GM12878 (cell line): ENCODE measurements at regions not wholly inside any gene's neighbourhood (a gene's known extent, or its start where the extent isn't known, plus 50 kb on each side); places are given as distances from the start of the nearest gene placed in this dataset.

Source experiments
- BCL3 ChIP-seq: IDR thresholded peaks from 2 replicates; pipeline ENCODE4 v1.6.1; 2011; ENCODE audit warnings: borderline replicate concordance, low read depth, mild to moderate bottlenecking, moderate library complexity, low read length; ENCODE audit not compliant: insufficient read depth, poor library complexity, severe bottlenecking
- E2F8 ChIP-seq: fragments of 450-650 bp; IDR thresholded peaks from 2 replicates; pipeline ENCODE4 v1.6.1; 2018; ENCODE audit warnings: mild to moderate bottlenecking, low read depth, moderate library complexity; ENCODE audit not compliant: partially characterized antibody
- EP300 ChIP-seq, 2 experiments: fragments of 150-350 bp in 1 of 2; IDR thresholded peaks; 2 replicates each; pipeline ENCODE4 v1.6.1; 2011 to 2012; ENCODE audit warnings: low read depth in 2 of 2, low read length in 2 of 2, borderline replicate concordance in 1 of 2, improper control_type of control experiment in 1 of 2, inconsistent platforms in 1 of 2; ENCODE audit not compliant: control insufficient read depth in 1 of 2
- FOS ChIP-seq: IDR thresholded peaks from 3 replicates; pipeline ENCODE4 v1.6.1; 2011; ENCODE audit warnings: borderline replicate concordance; ENCODE audit not compliant: insufficient read length; ENCODE audit errors: extremely low read depth
- GABPA ChIP-seq: IDR thresholded peaks from 2 replicates; pipeline ENCODE4 v1.6.1; 2014; ENCODE audit warnings: antibody characterized with exemption, low read depth, mild to moderate bottlenecking, inconsistent platforms
- MYC ChIP-seq: IDR thresholded peaks from 2 replicates; pipeline ENCODE4 v1.6.1; 2011; ENCODE audit warnings: mild to moderate bottlenecking, low read length, moderate library complexity, inconsistent platforms; ENCODE audit not compliant: insufficient read depth, insufficient replicate concordance, insufficient read length, severe bottlenecking
- POLR2AphosphoS5 ChIP-seq: IDR thresholded peaks from 2 replicates; pipeline ENCODE4 v1.6.1; 2011; ENCODE audit warnings: mild to moderate bottlenecking, low read length, inconsistent platforms
- RAD21 ChIP-seq: IDR thresholded peaks from 2 replicates; pipeline ENCODE4 v1.6.1; 2011; ENCODE audit warnings: mild to moderate bottlenecking, low read depth, low read length, moderate library complexity; ENCODE audit not compliant: insufficient read depth
- RB1 ChIP-seq: fragments of 450-650 bp; formaldehyde crosslinking; IDR thresholded peaks from 2 replicates; pipeline ENCODE4 v1.6.1; 2017; ENCODE audit warnings: mild to moderate bottlenecking, borderline replicate concordance
- RBBP5 ChIP-seq: fragments of 200-600 bp; sonication (generic); conservative IDR thresholded peaks from 2 replicates; pipeline ENCODE4 v1.6.1; 2016
- RCOR1 ChIP-seq: conservative IDR thresholded peaks from 2 replicates; pipeline ENCODE4 v1.6.1; 2012; ENCODE audit warnings: low read depth, low read length, improper control_type of control experiment
- RUNX3 ChIP-seq: IDR thresholded peaks from 2 replicates; pipeline ENCODE4 v1.6.1; 2012; ENCODE audit warnings: low read length, inconsistent platforms
- SREBF1 ChIP-seq: IDR thresholded peaks from 2 replicates; pipeline ENCODE4 v1.6.1; 2012; ENCODE audit warnings: mild to moderate bottlenecking, low read length
- STAT1 ChIP-seq: fragments of 450-650 bp; conservative IDR thresholded peaks from 2 replicates; pipeline ENCODE4 v1.6.1; 2014; ENCODE audit warnings: antibody characterized with exemption, mild to moderate bottlenecking
- YY1 ChIP-seq: IDR thresholded peaks from 2 replicates; pipeline ENCODE4 v1.6.1; 2011; ENCODE audit warnings: low read depth, mild to moderate bottlenecking, low read length
- ZBTB33 ChIP-seq: fragments of 450-650 bp; IDR thresholded peaks from 2 replicates; pipeline ENCODE4 v1.6.1; 2017; ENCODE audit warnings: mild to moderate bottlenecking
- ZZZ3 ChIP-seq: IDR thresholded peaks from 2 replicates; pipeline ENCODE4 v1.6.1; 2011; ENCODE audit warnings: low read depth; ENCODE audit not compliant: control insufficient read depth, insufficient read length
- TF ChIP-seq, protein P1 (sequence below): fragments of 450-650 bp; IDR thresholded peaks from 2 replicates; pipeline ENCODE4 v1.6.1; 2017; ENCODE audit warnings: antibody characterized with exemption, mild to moderate bottlenecking, moderate library complexity
- TF ChIP-seq, protein P2 (sequence below): IDR thresholded peaks from 2 replicates; pipeline ENCODE4 v1.6.1; 2012; ENCODE audit warnings: low read depth, low read length, improper control_type of control experiment

- TF ChIP-seq ZBTB33 (no peak), MYC (no peak), EP300 (IDR thresholded peaks at IDR 0.05; ENCODE audit: borderline replicate concordance in 1 of 2, control insufficient read depth in 1 of 2, low read depth in 2 of 2, low read length in 2 of 2) (peak; percentile 88 to 95), STAT1 (no peak), RCOR1 (no peak), BCL3 (no peak), ZZZ3 (no peak), FOS (no peak), RUNX3 (0 out of 2 replicates have a peak, but pooled peaks have one; percentile 2), RBBP5 (no peak), YY1 (no peak), POLR2AphosphoS5 (no peak), RAD21 (no peak), SREBF1 (no peak), GABPA (0 out of 2 replicates have a peak, but pooled peaks have one; percentile 18), RB1 (no peak), E2F8 (no peak)
- TF ChIP-seq, protein P1, sequence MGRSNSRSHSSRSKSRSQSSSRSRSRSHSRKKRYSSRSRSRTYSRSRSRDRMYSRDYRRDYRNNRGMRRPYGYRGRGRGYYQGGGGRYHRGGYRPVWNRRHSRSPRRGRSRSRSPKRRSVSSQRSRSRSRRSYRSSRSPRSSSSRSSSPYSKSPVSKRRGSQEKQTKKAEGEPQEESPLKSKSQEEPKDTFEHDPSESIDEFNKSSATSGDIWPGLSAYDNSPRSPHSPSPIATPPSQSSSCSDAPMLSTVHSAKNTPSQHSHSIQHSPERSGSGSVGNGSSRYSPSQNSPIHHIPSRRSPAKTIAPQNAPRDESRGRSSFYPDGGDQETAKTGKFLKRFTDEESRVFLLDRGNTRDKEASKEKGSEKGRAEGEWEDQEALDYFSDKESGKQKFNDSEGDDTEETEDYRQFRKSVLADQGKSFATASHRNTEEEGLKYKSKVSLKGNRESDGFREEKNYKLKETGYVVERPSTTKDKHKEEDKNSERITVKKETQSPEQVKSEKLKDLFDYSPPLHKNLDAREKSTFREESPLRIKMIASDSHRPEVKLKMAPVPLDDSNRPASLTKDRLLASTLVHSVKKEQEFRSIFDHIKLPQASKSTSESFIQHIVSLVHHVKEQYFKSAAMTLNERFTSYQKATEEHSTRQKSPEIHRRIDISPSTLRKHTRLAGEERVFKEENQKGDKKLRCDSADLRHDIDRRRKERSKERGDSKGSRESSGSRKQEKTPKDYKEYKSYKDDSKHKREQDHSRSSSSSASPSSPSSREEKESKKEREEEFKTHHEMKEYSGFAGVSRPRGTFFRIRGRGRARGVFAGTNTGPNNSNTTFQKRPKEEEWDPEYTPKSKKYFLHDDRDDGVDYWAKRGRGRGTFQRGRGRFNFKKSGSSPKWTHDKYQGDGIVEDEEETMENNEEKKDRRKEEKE = no peak
- TF ChIP-seq, protein P2, sequence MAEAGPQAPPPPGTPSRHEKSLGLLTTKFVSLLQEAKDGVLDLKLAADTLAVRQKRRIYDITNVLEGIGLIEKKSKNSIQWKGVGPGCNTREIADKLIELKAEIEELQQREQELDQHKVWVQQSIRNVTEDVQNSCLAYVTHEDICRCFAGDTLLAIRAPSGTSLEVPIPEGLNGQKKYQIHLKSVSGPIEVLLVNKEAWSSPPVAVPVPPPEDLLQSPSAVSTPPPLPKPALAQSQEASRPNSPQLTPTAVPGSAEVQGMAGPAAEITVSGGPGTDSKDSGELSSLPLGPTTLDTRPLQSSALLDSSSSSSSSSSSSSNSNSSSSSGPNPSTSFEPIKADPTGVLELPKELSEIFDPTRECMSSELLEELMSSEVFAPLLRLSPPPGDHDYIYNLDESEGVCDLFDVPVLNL = no peak
Measured at GRCh38 chr4:144547678-144548298, 98.2 kb upstream of the HHIP start (continued).
